DND-41 (cell line): ENCODE measurements at regions not wholly inside any gene's neighbourhood (a gene's known extent, or its start where the extent isn't known, plus 50 kb on each side); places are given as distances from the start of the nearest gene placed in this dataset.

Experiments
- ATAC-seq: fragments of 200-7000 bp; cut with Tn5 transposase; 3 replicates; pipeline ENCODE4 v1.9.1; 2021; ENCODE audit warnings: low read depth; ENCODE audit not compliant: insufficient read depth
- DNase-seq: peaks from one replicate; pipeline ENCODE4 v3.0.0-alpha.2; 2020
- H2AFZ ChIP-seq: 2 replicates; pipeline ENCODE4 v1.6.0; 2012; ENCODE audit warnings: low read depth, low read length
- H3K27ac ChIP-seq: 2 replicates; pipeline ENCODE4 v1.5.1; 2012; ENCODE audit warnings: low read length, inconsistent platforms
- H3K27me3 ChIP-seq: fragments of 200-600 bp; sonication (generic); 2 replicates; pipeline ENCODE4 v1.6.0; 2012; ENCODE audit warnings: low read length, mild to moderate bottlenecking, inconsistent platforms; ENCODE audit not compliant: insufficient read depth, poor library complexity
- H3K36me3 ChIP-seq: 2 replicates; pipeline ENCODE4 v1.5.1; 2012; ENCODE audit warnings: low read length, inconsistent platforms; ENCODE audit not compliant: insufficient read depth
- H3K4me1 ChIP-seq: 2 replicates; pipeline ENCODE4 v1.5.1; 2012; ENCODE audit warnings: mild to moderate bottlenecking, low read length; ENCODE audit not compliant: insufficient read depth
- H3K4me2 ChIP-seq: 2 replicates; pipeline ENCODE4 v1.6.0; 2012; ENCODE audit warnings: mild to moderate bottlenecking, moderate library complexity, low read length, inconsistent platforms; ENCODE audit not compliant: insufficient read depth
- H3K4me3 ChIP-seq, 2 experiments: fragments of 200-600 bp in 1 of 2; shearing (Covaris generic) in 1 of 2; 2 replicates each; pipeline ENCODE4 v1.5.1; 2012 to 2016; ENCODE audit warnings: inconsistent platforms in 2 of 2, low read length in 2 of 2, mild to moderate bottlenecking in 2 of 2, low read depth in 1 of 2, moderate library complexity in 1 of 2
- H3K79me2 ChIP-seq: 2 replicates; pipeline ENCODE4 v1.6.0; 2012; ENCODE audit warnings: low read length, inconsistent platforms; ENCODE audit not compliant: insufficient read depth
- H3K9ac ChIP-seq: 2 replicates; pipeline ENCODE4 v1.6.0; 2012; ENCODE audit warnings: low read depth, mild to moderate bottlenecking, inconsistent platforms, low read length, moderate library complexity
- H3K9me3 ChIP-seq: 2 replicates; pipeline ENCODE4 v1.5.1; 2012; ENCODE audit warnings: low read length, moderate library complexity, mild to moderate bottlenecking, inconsistent platforms; ENCODE audit not compliant: insufficient read depth, severe bottlenecking
- H4K20me1 ChIP-seq: 2 replicates; pipeline ENCODE4 v1.6.0; 2012; ENCODE audit warnings: low read length; ENCODE audit not compliant: insufficient read depth
- CTCF ChIP-seq: IDR thresholded peaks from 2 replicates; pipeline ENCODE4 v1.5.1; 2012; ENCODE audit warnings: borderline replicate concordance, low read length, moderate library complexity, mild to moderate bottlenecking; ENCODE audit not compliant: poor library complexity, severe bottlenecking; ENCODE audit errors: extremely low read depth
- EZH2 ChIP-seq: IDR thresholded peaks from 3 replicates; pipeline ENCODE4 v1.6.1; 2012; ENCODE audit warnings: borderline replicate concordance, low read depth, mild to moderate bottlenecking, moderate library complexity, low read length, inconsistent platforms; ENCODE audit not compliant: severe bottlenecking

- H2AFZ ChIP-seq, result no peak overlapping the region
- no peak overlapping the region for H3K27ac ChIP-seq
- ATAC-seq (no peak), DNase-seq (no peak)
- no peaks in the 10 kb centered on the region for H3K27me3 ChIP-seq
- no peaks in the 10 kb centered on the region for H3K36me3 ChIP-seq
- no peak overlapping the region for H3K4me2 ChIP-seq
- no peaks in the 10 kb centered on the region for H3K79me2 ChIP-seq
- TF ChIP-seq CTCF, result no peak
- TF ChIP-seq EZH2, result no peak
- H3K9ac ChIP-seq, result no peak overlapping the region
- H3K9me3 ChIP-seq, result no peaks in the 10 kb centered on the region
- H4K20me1 ChIP-seq, result no peaks in the 10 kb centered on the region
- H3K4me1 ChIP-seq, result no peaks in the 10 kb centered on the region
- H3K4me3 ChIP-seq, result no peak overlapping the region
Observed at GRCh38 chr1:82893712-82894470, 1093.2 kb downstream of the ADGRL2 start.

GRCh38 chr1:82880506-82880905 is 1079.8 kb downstream of the ADGRL2 start:
- Histone ChIP-seq H3K4me3 (no peak overlapping the region), H3K27me3 (no peaks in the 10 kb centered on the region), H3K4me2 (no peak overlapping the region), H4K20me1 (no peaks in the 10 kb centered on the region), H3K36me3 (no peaks in the 10 kb centered on the region), H3K9me3 (no peaks in the 10 kb centered on the region), H3K4me1 (no peaks in the 10 kb centered on the region), H3K27ac (no peak overlapping the region), H2AFZ (no peak overlapping the region), H3K79me2 (no peaks in the 10 kb centered on the region), H3K9ac (no peak overlapping the region)
- DNase-seq (no peak), ATAC-seq (no peak)
- TF ChIP-seq EZH2, result no peak
- TF ChIP-seq CTCF, result no peak

GRCh38 chr1:82879701-82880305 is 1079.1 kb downstream of the ADGRL2 start:
- H3K27me3 ChIP-seq, result no peaks in the 10 kb centered on the region
- DNase-seq (no peak), ATAC-seq (no peak)
- H3K9me3 ChIP-seq, result no peaks in the 10 kb centered on the region
- no peaks in the 10 kb centered on the region for H3K79me2 ChIP-seq
- H3K4me3 ChIP-seq, result no peak overlapping the region
- no peaks in the 10 kb centered on the region for H4K20me1 ChIP-seq
- TF ChIP-seq CTCF (no peak), EZH2 (no peak)
- H2AFZ ChIP-seq, result no peak overlapping the region
- H3K27ac ChIP-seq, result no peak overlapping the region
- no peaks in the 10 kb centered on the region for H3K4me1 ChIP-seq
- no peaks in the 10 kb centered on the region for H3K36me3 ChIP-seq
- no peak overlapping the region for H3K9ac ChIP-seq
- H3K4me2 ChIP-seq, result no peak overlapping the region
